Epithelial cell of prostate (primary cell): ENCODE measurements at regions not wholly inside any gene's neighbourhood (a gene's known extent, or its start where the extent isn't known, plus 50 kb on each side); places are given as distances from the start of the nearest gene placed in this dataset.
A peak's percentile ranks its signal among the peaks of the same experiment; 100 is the strongest.

Experiments used
- DNase-seq: peaks from one replicate; pipeline ENCODE4 v3.0.0-alpha.2; 2011; ENCODE audit warnings: low read depth, low spot score
- H3K27ac ChIP-seq: fragments of 450-650 bp; 2 replicates; pipeline ENCODE4 v1.5.1; 2017; ENCODE audit warnings: mild to moderate bottlenecking

- no peak for DNase-seq
- no peak overlapping the region for H3K27ac ChIP-seq
Measured at GRCh38 chr10:121065330-121065729, 214.2 kb downstream of the WDR11 start.

- peak overlapping the region; percentile 60 for H3K27ac ChIP-seq
- DNase-seq: peak; percentile 96
Measured at GRCh38 chr10:121069061-121069850, 218.1 kb downstream of the WDR11 start.

- DNase-seq: no peak
- no peak overlapping the region for H3K27ac ChIP-seq
Measured at GRCh38 chr10:121070275-121071070, 219.3 kb downstream of the WDR11 start.

GRCh38 chr10:121071901-121072300, 220.7 kb downstream of the WDR11 start:
- no peak overlapping the region for H3K27ac ChIP-seq
- DNase-seq: no peak

- DNase-seq: no peak
Measured at GRCh38 chr10:121073728-121074127, 222.6 kb downstream of the WDR11 start.

GRCh38 chr10:121076776-121077715, 225.9 kb downstream of the WDR11 start:
- no peak for DNase-seq
- H3K27ac ChIP-seq: no peak overlapping the region

More at GRCh38 chr10:121073728-121074127, 222.6 kb downstream of the WDR11 start:
- no peak overlapping the region for H3K27ac ChIP-seq

- DNase-seq: no peak
- peak overlapping the region; percentile 84 for H3K27ac ChIP-seq
Measured at GRCh38 chr10:121078036-121078435, 226.9 kb downstream of the WDR11 start.

GRCh38 chr10:121078672-121079102, 227.5 kb downstream of the WDR11 start:
- peak; percentile 99 for DNase-seq
- H3K27ac ChIP-seq: peak overlapping the region; percentile 84

GRCh38 chr10:121079226-121079625, 228.1 kb downstream of the WDR11 start:
- peak overlapping the region; percentile 84 for H3K27ac ChIP-seq
- no peak for DNase-seq

- no peak for DNase-seq
- H3K27ac ChIP-seq: no peak overlapping the region
Measured at GRCh38 chr10:121080281-121080891, 229.2 kb downstream of the WDR11 start.

- no peak for DNase-seq
Measured at GRCh38 chr10:121081306-121081705, 230.1 kb downstream of the WDR11 start.

GRCh38 chr10:121082984-121083383, 231.8 kb downstream of the WDR11 start:
- no peak for DNase-seq
- no peak overlapping the region for H3K27ac ChIP-seq

More at GRCh38 chr10:121081306-121081705, 230.1 kb downstream of the WDR11 start:
- no peak overlapping the region for H3K27ac ChIP-seq

GRCh38 chr10:121084016-121084674, 233.0 kb downstream of the WDR11 start:
- H3K27ac ChIP-seq: no peak overlapping the region

GRCh38 chr10:121084675-121085070, 233.5 kb downstream of the WDR11 start:
- DNase-seq: no peak
- H3K27ac ChIP-seq: no peak overlapping the region

More at GRCh38 chr10:121084016-121084674, 233.0 kb downstream of the WDR11 start:
- DNase-seq: no peak

- no peak overlapping the region for H3K27ac ChIP-seq
- no peak for DNase-seq
Measured at GRCh38 chr10:121085367-121085766, 234.2 kb downstream of the WDR11 start.

GRCh38 chr10:121087129-121087528, 236.0 kb downstream of the WDR11 start:
- H3K27ac ChIP-seq: no peak overlapping the region
- no peak for DNase-seq

- no peak overlapping the region for H3K27ac ChIP-seq
- no peak for DNase-seq
Measured at GRCh38 chr10:121087688-121088087, 236.5 kb downstream of the WDR11 start.

GRCh38 chr10:121088524-121088923, 237.4 kb downstream of the WDR11 start:
- no peak for DNase-seq
- H3K27ac ChIP-seq: no peak overlapping the region

GRCh38 chr10:121089434-121089833, 238.3 kb downstream of the WDR11 start:
- H3K27ac ChIP-seq: no peak overlapping the region
- DNase-seq: no peak
